Tibial artery (tissue), 4 donors: ENCODE measurements at regions not wholly inside any gene's neighbourhood (a gene's known extent, or its start where the extent isn't known, plus 50 kb on each side); places are given as distances from the start of the nearest gene placed in this dataset.

ENCODE experiments used
- DNase-seq, 2 donors: peaks; one replicate each; pipeline ENCODE4 v3.0.0-alpha.2; 2019
- H3K27ac ChIP-seq, 2 donors: fragments of 200-600 bp; sonication (generic) in 1 of 2; 1 replicate in 1 of 2; 2 replicates in 1 of 2; pipeline ENCODE4 v1.5.1; 2018 to 2019; ENCODE audit warnings: mild to moderate bottlenecking in 1 of 2
- H3K27me3 ChIP-seq, 2 donors: fragments of 200-600 bp; sonication (generic) in 1 of 2; one replicate each; pipeline versions ENCODE4 v1.5.1 to v1.6.0; 2016 to 2019
- H3K36me3 ChIP-seq, 3 donors: fragments of 200-600 bp; sonication (generic) in 2 of 3; one replicate each; pipeline ENCODE4 v1.5.1; 2016 to 2019; ENCODE audit warnings: mild to moderate bottlenecking in 2 of 3
- H3K4me1 ChIP-seq, 4 donors: fragments of 200-600 bp; sonication (generic) in 2 of 4; 1 replicate in 3 of 4; 2 replicates in 1 of 4; pipeline ENCODE4 v1.5.1; 2016 to 2019
- H3K4me3 ChIP-seq, 2 donors: fragments of 200-600 bp; sonication (generic) in 1 of 2; 1 replicate in 1 of 2; 2 replicates in 1 of 2; pipeline ENCODE4 v1.5.1; 2018 to 2019; ENCODE audit warnings: mild to moderate bottlenecking in 2 of 2
- H3K9me3 ChIP-seq, 3 donors: fragments of 200-600 bp; sonication (generic) in 1 of 3; one replicate each; pipeline ENCODE4 v1.5.1; 2016 to 2019
- intact Hi-C: fragments of 100-400 bp; cut with DNase I; formaldehyde crosslinking; loops from one replicate; pipeline ENCODE4 v1.15.0; 2023; ENCODE audit warnings: low total_unique reads
- TF ChIP-seq, protein P1 (sequence below), 2 experiments: fragments of 200-600 bp in 1 of 2; fragments of 450-650 bp in 1 of 2; IDR thresholded peaks; one replicate each; pipeline ENCODE4 v1.5.1; 2017 to 2019; ENCODE audit warnings: antibody characterized with exemption in 2 of 2, mild to moderate bottlenecking in 1 of 2, moderate library complexity in 1 of 2

DNA sequence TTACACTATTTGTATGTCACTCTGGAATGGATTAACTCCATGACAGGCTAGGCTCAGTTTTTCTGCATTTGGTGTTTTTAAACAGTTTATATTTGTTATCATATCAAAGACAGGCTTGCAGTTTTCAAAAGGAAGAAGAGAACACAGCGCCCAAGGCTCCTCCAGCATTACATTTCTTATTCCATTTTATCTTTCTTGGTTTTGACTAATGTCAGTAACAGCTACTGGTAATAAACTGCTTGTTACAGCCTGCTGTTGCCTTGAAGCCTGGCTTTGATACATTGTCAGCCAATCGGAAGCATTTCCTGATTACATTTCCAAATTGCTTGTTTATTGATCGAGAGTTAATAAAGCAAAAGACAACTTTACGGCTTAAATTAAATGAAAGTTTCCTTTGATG, 166.0 kb upstream of the MDFIC start:
- no peak for DNase-seq

DNA sequence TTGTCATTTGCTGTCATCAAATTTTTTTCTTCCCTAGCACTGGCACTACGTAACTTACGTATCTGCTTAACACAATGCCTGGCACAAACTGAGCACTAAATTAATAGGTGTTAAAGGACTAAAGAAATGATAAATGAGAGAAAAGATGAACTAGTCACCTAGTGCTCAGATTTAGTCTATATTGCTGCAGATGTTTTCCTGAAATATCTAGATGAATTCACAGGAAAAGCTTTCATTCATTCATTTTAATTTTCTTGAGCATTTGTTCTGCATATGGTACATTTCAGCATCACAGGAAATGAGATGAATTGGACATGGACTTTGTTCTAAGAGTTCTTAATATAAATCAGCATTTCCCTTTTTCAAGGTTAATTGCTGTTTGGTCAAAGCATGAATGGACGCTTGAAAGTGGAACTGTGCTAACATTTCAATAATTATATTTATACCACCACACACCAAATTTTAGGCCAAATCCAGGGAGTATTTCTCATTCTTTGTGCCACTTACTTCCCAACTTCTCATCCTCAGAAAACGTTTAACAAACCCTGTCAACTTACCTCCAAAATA, 163.2 kb upstream of the MDFIC start:
- TF ChIP-seq, protein P1, sequence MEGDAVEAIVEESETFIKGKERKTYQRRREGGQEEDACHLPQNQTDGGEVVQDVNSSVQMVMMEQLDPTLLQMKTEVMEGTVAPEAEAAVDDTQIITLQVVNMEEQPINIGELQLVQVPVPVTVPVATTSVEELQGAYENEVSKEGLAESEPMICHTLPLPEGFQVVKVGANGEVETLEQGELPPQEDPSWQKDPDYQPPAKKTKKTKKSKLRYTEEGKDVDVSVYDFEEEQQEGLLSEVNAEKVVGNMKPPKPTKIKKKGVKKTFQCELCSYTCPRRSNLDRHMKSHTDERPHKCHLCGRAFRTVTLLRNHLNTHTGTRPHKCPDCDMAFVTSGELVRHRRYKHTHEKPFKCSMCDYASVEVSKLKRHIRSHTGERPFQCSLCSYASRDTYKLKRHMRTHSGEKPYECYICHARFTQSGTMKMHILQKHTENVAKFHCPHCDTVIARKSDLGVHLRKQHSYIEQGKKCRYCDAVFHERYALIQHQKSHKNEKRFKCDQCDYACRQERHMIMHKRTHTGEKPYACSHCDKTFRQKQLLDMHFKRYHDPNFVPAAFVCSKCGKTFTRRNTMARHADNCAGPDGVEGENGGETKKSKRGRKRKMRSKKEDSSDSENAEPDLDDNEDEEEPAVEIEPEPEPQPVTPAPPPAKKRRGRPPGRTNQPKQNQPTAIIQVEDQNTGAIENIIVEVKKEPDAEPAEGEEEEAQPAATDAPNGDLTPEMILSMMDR (IDR thresholded peaks at IDR 0.05): no peak
- no peak overlapping the region for H3K4me3 ChIP-seq
- no peak overlapping the region for H3K27ac ChIP-seq
- no peaks in the 10 kb centered on the region for H3K36me3 ChIP-seq
- intact Hi-C loops: no loop called here
- H3K27me3 ChIP-seq: no peaks in the 10 kb centered on the region
- no peaks in the 10 kb centered on the region for H3K9me3 ChIP-seq
- H3K4me1 ChIP-seq: no peaks in the 10 kb centered on the region
- no peak for DNase-seq

More for the DNA sequence above, 166.0 kb upstream of the MDFIC start:
- no peaks in the 10 kb centered on the region for H3K36me3 ChIP-seq
- TF ChIP-seq, protein P1 (IDR thresholded peaks at IDR 0.05): no peak
- intact Hi-C loops: no loop called here
- no peaks in the 10 kb centered on the region for H3K27me3 ChIP-seq
- no peak overlapping the region for H3K27ac ChIP-seq
- H3K4me3 ChIP-seq: no peak overlapping the region
- H3K9me3 ChIP-seq: no peaks in the 10 kb centered on the region
- H3K4me1 ChIP-seq: no peaks in the 10 kb centered on the region

DNA sequence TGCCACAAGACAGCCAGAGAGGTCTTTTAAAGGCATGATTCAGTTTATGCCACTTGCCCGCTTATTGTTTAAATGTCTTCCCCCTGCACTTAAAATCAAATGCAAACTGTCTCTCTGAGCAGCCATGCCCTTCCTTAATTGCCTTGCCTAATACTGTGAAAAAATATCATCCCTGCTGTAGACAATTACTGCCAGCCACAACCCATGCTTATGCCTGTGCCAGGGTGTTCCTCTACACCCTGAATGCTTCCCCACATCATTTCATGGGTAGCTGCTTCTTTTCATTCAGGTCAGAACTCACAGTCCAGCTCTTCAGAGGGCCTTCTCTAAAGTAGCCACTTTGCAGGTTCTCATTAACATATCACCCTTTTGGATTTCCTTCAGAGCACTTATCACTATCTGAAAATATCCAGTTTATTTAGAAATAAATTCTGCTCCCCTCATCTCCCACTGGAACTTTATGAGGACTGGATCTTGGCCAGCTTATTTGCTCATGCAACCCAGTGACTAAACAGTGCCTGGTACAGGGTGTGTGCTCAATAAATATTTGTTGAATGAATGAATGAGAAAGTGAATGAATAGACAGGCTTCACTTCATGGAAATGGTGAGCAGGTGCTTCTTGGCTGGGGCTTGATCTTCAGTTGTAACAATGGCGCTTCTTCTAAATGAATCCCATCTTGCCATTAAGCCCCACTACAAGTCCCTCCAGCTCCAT, 162.4 kb upstream of the MDFIC start:
- H3K27ac ChIP-seq: no peak overlapping the region
- H3K4me3 ChIP-seq: no peak overlapping the region
- H3K27me3 ChIP-seq: no peaks in the 10 kb centered on the region
- intact Hi-C loops: no loop called here
- TF ChIP-seq, protein P1 (IDR thresholded peaks at IDR 0.05): no peak
- no peaks in the 10 kb centered on the region for H3K9me3 ChIP-seq
- no peak for DNase-seq
- no peaks in the 10 kb centered on the region for H3K4me1 ChIP-seq
- no peaks in the 10 kb centered on the region for H3K36me3 ChIP-seq

DNA sequence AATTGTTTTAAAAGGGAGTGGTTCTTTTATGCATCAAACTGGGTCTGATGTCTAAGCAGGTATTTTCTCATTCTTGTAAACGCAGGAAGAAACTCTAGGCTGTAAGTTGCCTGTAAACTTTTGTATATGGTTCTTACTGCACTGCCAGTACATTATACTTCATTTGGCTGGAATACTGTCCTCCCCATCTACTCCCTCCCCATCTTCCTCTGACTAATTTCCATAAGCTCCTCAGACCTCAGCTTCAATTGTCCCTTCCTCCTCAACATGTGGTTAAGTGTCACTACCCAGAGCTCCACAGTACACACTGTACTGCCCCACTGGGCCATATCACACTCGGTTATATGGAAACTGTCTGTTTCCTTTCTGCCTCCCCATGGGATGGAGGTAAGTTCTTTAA, 161.4 kb upstream of the MDFIC start:
- intact Hi-C loops: no loop called here
- Histone ChIP-seq H3K27ac (no peak overlapping the region), H3K9me3 (no peaks in the 10 kb centered on the region), H3K4me3 (no peak overlapping the region), H3K27me3 (no peaks in the 10 kb centered on the region), H3K36me3 (no peaks in the 10 kb centered on the region), H3K4me1 (no peaks in the 10 kb centered on the region)
- no peak for DNase-seq
- TF ChIP-seq, protein P1 (IDR thresholded peaks at IDR 0.05): no peak

DNA sequence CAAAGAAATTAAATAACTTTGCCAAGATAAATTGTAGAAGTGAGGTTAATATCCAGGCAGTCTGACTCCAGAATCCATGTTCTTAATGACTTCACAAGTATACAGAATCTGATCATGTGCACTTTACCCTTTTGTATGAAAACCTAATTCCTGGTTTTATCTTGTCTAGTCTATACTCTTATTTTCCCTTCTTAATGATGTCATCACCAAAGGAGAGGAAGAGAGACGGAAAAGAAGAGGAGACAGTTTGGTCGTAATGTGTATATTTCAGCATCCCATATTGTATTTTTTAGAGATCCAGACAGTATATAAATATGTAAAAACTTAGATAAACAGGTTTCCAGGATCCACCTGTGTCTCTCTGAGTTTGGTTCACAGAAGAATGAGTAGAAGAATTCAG, 159.9 kb upstream of the MDFIC start:
- Histone ChIP-seq H3K9me3 (no peaks in the 10 kb centered on the region), H3K4me3 (no peak overlapping the region), H3K27me3 (no peaks in the 10 kb centered on the region), H3K27ac (no peak overlapping the region), H3K4me1 (no peaks in the 10 kb centered on the region), H3K36me3 (no peaks in the 10 kb centered on the region)
- TF ChIP-seq, protein P1 (IDR thresholded peaks at IDR 0.05): no peak
- DNase-seq: no peak
- intact Hi-C loops: no loop called here
